ENCODE measurements at regions not wholly inside any gene's neighbourhood (a gene's known extent, or its start where the extent isn't known, plus 50 kb on each side); places are given as distances from the start of the nearest gene placed in this dataset.

- TF ChIP-seq CTCF (IDR thresholded peaks at IDR 0.05; ENCODE audit: insufficient read depth, low read length) (no peak), REST (IDR thresholded peaks at IDR 0.05; ENCODE audit: insufficient replicate concordance, low read depth) (no peak), POLR2AphosphoS5 (IDR thresholded peaks at IDR 0.05; ENCODE audit: low read depth) (no peak), GABPA (IDR thresholded peaks at IDR 0.05; ENCODE audit: low read depth) (no peak), SPI1 (IDR thresholded peaks at IDR 0.05; ENCODE audit: borderline replicate concordance, low read depth) (no peak)
Measured at GRCh38 chr4:176539091-176539784, 219.5 kb downstream of the SPCS3 start.
